ENCODE measurements at regions not wholly inside any gene's neighbourhood (a gene's known extent, or its start where the extent isn't known, plus 50 kb on each side); places are given as distances from the start of the nearest gene placed in this dataset.

GRCh38 chr5:105397749-105398148 lies 1835.2 kb upstream of the NUDT12 start:
- Histone ChIP-seq H4K8ac (replicated peaks; ENCODE audit: insufficient read length, low read depth, low read length) (no peak overlapping the region), H2AFZ (ENCODE audit: low read length) (no peak overlapping the region), H3K23ac (ENCODE audit: insufficient read length, low read depth, low read length) (no peak overlapping the region), H3K4me2 (ENCODE audit: insufficient read depth, insufficient read length, low read length) (no peak overlapping the region), H4K5ac (ENCODE audit: insufficient read length, low read depth, low read length) (no peak overlapping the region), H3K56ac (ENCODE audit: insufficient read length, low read depth, low read length) (no peak overlapping the region), H3K9me3 (ENCODE audit: control insufficient read depth, low read depth, low read length) (no peaks in the 10 kb centered on the region), H3K4me1 (ENCODE audit: insufficient read depth, low read length) (no peaks in the 10 kb centered on the region), H2BK12ac (ENCODE audit: insufficient read length, low read depth, low read length) (no peak overlapping the region), H2AK5ac (ENCODE audit: insufficient read length, low read length) (no peak overlapping the region), H3K4ac (ENCODE audit: low read depth, low read length) (no peak overlapping the region), H3K23me2 (ENCODE audit: insufficient read length, low read depth, low read length, poor library complexity, severe bottlenecking) (no peaks in the 10 kb centered on the region), H3K9ac (ENCODE audit: extremely low read depth, insufficient read length, low read length) (no peak overlapping the region), H3K79me1 (ENCODE audit: insufficient read depth, low read depth, low read length, poor library complexity, severe bottlenecking) (no peaks in the 10 kb centered on the region), H2BK5ac (ENCODE audit: insufficient read length, low read length) (no peak overlapping the region), H2BK15ac (ENCODE audit: low read depth, low read length) (no peak overlapping the region), H3K14ac (ENCODE audit: insufficient read depth, low read length) (no peak overlapping the region), H4K20me1 (ENCODE audit: control insufficient read depth, insufficient read depth, insufficient read length) (no peaks in the 10 kb centered on the region), H3K27me3 (ENCODE audit: insufficient read depth, low read length) (no peaks in the 10 kb centered on the region), H3K27ac (ENCODE audit: insufficient read length, low read depth, low read length) (no peak overlapping the region), H2BK20ac (ENCODE audit: low read depth, low read length, poor library complexity, severe bottlenecking) (no peak overlapping the region), H3K18ac (ENCODE audit: insufficient read length, low read depth, low read length) (no peak overlapping the region), H4K91ac (ENCODE audit: insufficient read length, low read depth, low read length) (no peak overlapping the region), H3T11ph (ENCODE audit: low read length) (no peak overlapping the region), H3K79me2 (ENCODE audit: insufficient read depth, low read length) (no peaks in the 10 kb centered on the region), H2BK120ac (ENCODE audit: low read depth, low read length, poor library complexity, severe bottlenecking) (no peak overlapping the region)
- no peaks in the 10 kb centered on the region for H3K36me3 Mint-ChIP-seq (ENCODE audit: insufficient read depth in 1 of 3, low read depth in 3 of 3)
- no peaks in the 10 kb centered on the region for H3K27me3 Mint-ChIP-seq (ENCODE audit: low read depth)
- H3K4me3 Mint-ChIP-seq: no peak overlapping the region
- no peaks in the 10 kb centered on the region; a peak in 1 of 4 replicates for H3K4me1 Mint-ChIP-seq
- TF ChIP-seq, protein P1, sequence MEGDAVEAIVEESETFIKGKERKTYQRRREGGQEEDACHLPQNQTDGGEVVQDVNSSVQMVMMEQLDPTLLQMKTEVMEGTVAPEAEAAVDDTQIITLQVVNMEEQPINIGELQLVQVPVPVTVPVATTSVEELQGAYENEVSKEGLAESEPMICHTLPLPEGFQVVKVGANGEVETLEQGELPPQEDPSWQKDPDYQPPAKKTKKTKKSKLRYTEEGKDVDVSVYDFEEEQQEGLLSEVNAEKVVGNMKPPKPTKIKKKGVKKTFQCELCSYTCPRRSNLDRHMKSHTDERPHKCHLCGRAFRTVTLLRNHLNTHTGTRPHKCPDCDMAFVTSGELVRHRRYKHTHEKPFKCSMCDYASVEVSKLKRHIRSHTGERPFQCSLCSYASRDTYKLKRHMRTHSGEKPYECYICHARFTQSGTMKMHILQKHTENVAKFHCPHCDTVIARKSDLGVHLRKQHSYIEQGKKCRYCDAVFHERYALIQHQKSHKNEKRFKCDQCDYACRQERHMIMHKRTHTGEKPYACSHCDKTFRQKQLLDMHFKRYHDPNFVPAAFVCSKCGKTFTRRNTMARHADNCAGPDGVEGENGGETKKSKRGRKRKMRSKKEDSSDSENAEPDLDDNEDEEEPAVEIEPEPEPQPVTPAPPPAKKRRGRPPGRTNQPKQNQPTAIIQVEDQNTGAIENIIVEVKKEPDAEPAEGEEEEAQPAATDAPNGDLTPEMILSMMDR (conservative IDR thresholded peaks at IDR 0.05): no peak
- H3K27ac Mint-ChIP-seq: no peak overlapping the region
- H3K9me3 Mint-ChIP-seq: no peaks in the 10 kb centered on the region
- DNase-seq: no peak
- WGBS (ENCODE audit: extremely low coverage, insufficient read length, low lambda C conversion rate): no CpG with 5 or more reads among the region's 1 CpG
